Epithelial cell of esophagus (primary cell): ENCODE measurements at regions not wholly inside any gene's neighbourhood (a gene's known extent, or its start where the extent isn't known, plus 50 kb on each side); places are given as distances from the start of the nearest gene placed in this dataset.

Experiments
- DNase-seq: peaks from one replicate; pipeline ENCODE4 v3.0.0; 2010; ENCODE audit warnings: low read depth
- H3K4me3 ChIP-seq: 2 replicates; pipeline ENCODE4 v1.5.1; 2011; ENCODE audit warnings: mild to moderate bottlenecking, low read length, control low read depth
- TF ChIP-seq, protein P1 (sequence below): IDR thresholded peaks from 2 replicates; pipeline ENCODE4 v1.5.1; 2011; ENCODE audit warnings: low read depth, mild to moderate bottlenecking, low read length, control low read depth, inconsistent platforms; ENCODE audit not compliant: insufficient read depth; ENCODE audit errors: missing control alignments

DNA sequence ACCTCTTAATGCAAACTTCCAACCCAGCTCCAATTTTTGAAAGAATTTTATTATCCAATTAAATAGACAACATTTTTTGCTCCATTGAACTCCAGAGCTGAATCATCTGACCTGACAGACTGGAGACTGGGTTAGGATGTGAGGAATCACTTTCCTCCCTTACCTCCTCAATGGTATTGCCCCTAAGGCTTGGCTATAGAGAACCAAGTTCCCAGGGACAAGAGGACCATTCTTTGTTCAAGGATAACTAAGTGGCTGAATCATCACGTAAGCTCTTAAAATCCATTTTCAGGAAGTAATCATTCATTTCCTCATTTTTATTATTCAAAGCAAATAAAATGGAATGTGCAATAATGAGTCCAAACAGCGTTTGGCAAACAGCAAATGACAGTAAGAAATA, 335.1 kb downstream of the GATA3 start:
- TF ChIP-seq, protein P1, sequence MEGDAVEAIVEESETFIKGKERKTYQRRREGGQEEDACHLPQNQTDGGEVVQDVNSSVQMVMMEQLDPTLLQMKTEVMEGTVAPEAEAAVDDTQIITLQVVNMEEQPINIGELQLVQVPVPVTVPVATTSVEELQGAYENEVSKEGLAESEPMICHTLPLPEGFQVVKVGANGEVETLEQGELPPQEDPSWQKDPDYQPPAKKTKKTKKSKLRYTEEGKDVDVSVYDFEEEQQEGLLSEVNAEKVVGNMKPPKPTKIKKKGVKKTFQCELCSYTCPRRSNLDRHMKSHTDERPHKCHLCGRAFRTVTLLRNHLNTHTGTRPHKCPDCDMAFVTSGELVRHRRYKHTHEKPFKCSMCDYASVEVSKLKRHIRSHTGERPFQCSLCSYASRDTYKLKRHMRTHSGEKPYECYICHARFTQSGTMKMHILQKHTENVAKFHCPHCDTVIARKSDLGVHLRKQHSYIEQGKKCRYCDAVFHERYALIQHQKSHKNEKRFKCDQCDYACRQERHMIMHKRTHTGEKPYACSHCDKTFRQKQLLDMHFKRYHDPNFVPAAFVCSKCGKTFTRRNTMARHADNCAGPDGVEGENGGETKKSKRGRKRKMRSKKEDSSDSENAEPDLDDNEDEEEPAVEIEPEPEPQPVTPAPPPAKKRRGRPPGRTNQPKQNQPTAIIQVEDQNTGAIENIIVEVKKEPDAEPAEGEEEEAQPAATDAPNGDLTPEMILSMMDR: no peak
- peak; percentile 81 for DNase-seq
- H3K4me3 ChIP-seq: no peak overlapping the region

DNA sequence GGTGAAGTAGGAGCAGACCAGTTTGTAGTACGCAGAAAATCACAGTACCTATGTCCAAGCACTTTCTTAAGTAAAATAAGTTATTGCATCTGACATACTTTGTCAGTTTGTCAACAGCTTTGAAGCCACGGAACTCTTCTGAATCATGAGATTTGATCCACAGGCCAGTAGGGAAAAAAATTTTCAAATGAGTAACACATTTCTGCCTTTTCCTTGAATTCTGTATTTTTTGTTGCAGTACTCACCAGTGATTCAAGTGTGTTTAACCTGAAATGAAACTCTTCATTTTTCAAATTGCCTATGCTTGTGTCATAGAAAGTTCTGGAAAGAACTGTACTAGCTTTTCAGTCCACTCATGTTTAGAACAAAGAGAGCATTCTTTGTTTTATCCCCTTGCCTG, 337.7 kb downstream of the GATA3 start:
- TF ChIP-seq, protein P1: no peak
- no peak overlapping the region for H3K4me3 ChIP-seq
- peak; percentile 80 for DNase-seq

DNA sequence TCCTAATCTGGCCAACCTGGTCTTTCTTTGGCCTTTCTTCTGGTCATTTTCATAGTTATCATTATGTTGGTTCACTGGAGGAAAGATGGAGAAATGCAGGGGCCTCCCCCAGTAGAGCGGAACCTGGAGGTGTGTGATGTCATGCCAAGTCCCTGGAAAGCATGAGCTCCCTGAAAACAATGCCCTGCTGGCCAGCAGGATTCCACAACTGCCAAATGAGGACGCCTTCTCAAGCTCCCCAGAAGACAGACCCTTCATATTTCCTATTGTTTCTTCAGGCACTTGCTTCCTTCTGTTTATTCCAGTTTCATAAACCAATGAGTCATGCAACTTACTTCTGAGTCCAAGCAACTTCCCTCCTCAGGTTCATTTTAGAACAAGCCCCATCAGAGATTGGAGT, 339.0 kb downstream of the GATA3 start:
- DNase-seq: peak; percentile 41
- no peak overlapping the region for H3K4me3 ChIP-seq
- TF ChIP-seq, protein P1: no peak

DNA sequence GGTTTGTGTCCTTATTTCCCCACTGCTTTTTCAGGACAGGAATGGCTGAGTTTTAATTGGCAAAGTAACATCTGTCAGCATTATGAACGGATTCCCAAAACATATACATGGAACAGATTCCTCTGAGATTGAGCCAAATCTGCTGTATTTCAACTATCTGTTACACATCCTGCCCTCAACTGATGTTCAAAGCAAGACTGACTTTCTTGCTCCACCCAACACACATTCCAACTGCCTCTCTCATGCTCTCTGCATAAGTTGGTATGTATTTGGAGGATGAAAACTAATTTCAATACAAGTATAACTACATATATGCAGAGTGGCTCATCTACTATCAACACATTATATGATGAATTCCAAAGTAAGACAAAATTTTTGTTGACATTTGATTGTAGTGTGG, 342.2 kb downstream of the GATA3 start:
- TF ChIP-seq, protein P1: no peak
- no peak overlapping the region for H3K4me3 ChIP-seq
- peak; percentile 80 for DNase-seq

DNA sequence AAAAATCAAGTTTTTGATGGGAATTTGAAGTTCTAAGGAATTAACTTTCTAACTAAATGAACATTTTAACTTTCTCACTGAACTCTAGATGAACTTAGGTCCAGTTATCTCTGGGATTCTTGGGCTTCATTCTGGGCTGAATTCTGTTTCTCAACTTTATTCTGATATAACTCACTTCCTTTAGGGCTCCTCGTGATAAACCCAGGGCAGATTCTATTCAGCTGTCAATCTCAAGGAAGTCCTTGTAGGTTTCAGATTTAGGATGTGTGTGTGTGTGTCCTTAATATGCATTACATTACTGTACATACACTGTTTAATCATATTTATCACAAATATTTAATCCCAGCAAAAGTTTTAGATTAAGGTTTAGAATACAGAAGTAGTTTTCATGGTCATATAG, 344.3 kb downstream of the GATA3 start:
- H3K4me3 ChIP-seq: no peak overlapping the region
- TF ChIP-seq, protein P1: no peak
- no peak for DNase-seq

DNA sequence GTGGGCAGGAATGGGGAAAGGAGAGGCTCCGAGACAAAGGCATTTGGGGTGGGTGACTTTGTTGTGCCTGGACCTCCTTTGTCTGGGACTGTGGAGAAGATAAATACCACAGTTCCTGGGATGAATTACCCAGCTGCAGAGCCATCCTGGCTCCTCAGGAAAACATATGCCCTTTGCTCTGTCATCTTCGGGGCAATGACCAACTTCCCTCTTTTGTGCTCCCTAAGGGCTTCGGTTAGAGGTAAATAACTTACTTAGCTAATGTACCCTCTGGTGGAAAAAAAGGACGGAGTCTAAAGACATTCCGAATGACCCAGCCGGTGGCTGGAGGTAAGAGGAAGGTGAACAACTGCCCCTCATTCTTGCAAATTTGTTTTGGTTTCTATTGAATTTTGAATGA, 345.7 kb downstream of the GATA3 start:
- TF ChIP-seq, protein P1: no peak
- no peak for DNase-seq
- no peak overlapping the region for H3K4me3 ChIP-seq

DNA sequence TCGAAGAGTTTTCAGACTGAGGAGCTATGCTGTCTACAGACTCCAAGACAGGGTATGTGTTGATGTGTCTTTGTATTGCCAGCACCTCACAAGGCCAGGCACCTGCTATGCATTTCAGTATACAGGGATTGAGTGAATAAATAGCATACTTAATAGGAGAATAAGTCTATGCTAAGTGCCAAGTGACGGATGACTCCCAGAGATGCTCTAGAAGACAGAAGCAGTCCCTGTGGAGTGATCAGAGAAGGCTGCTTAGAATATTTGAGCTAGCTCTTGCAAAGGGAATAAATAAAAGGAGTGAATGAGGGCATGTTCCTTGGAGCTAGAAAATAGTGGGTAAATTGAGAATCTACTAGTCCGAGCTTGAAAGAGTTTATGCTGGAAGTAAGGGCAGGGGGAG, 346.4 kb downstream of the GATA3 start:
- no peak overlapping the region for H3K4me3 ChIP-seq
- TF ChIP-seq, protein P1: no peak
- no peak for DNase-seq
